Liver (tissue), 8 donors: ENCODE measurements at regions not wholly inside any gene's neighbourhood (a gene's known extent, or its start where the extent isn't known, plus 50 kb on each side); places are given as distances from the start of the nearest gene placed in this dataset.

Source experiments
- DNase-seq: peaks from one replicate; pipeline ENCODE4 v3.0.0-alpha.2; 2017; ENCODE audit warnings: low spot score
- H3K27ac ChIP-seq, 2 donors: one replicate each; pipeline ENCODE4 v1.7.0; 2013; ENCODE audit warnings: inconsistent platforms in 2 of 2, low read length in 2 of 2, control low read depth in 1 of 2, low read depth in 1 of 2, mild to moderate bottlenecking in 1 of 2
- H3K27me3 ChIP-seq, 4 donors: one replicate each; pipeline versions ENCODE4 v1.6.1 to v1.7.0; 2013; ENCODE audit warnings: low read length in 3 of 4, inconsistent platforms in 1 of 4, mild to moderate bottlenecking in 1 of 4, moderate library complexity in 1 of 4; ENCODE audit not compliant: control insufficient read depth in 4 of 4, insufficient read depth in 4 of 4
- H3K36me3 ChIP-seq, 4 donors: one replicate each; pipeline versions ENCODE4 v1.6.1 to v1.7.0; 2013; ENCODE audit warnings: low read length in 3 of 4, mild to moderate bottlenecking in 3 of 4, low read depth in 1 of 4, moderate library complexity in 1 of 4; ENCODE audit not compliant: control insufficient read depth in 4 of 4, insufficient read depth in 3 of 4
- H3K4me1 ChIP-seq, 4 donors: one replicate each; pipeline versions ENCODE4 v1.6.1 to v1.7.0; 2013; ENCODE audit warnings: low read length in 3 of 4, mild to moderate bottlenecking in 3 of 4, moderate library complexity in 1 of 4; ENCODE audit not compliant: control insufficient read depth in 4 of 4, insufficient read depth in 4 of 4
- H3K4me3 ChIP-seq, 3 donors: one replicate each; pipeline versions ENCODE4 v1.6.1 to v1.7.0; 2013; ENCODE audit warnings: low read length in 3 of 3, control low read depth in 1 of 3, low read depth in 1 of 3, mild to moderate bottlenecking in 1 of 3
- H3K9ac ChIP-seq, 2 donors: one replicate each; pipeline ENCODE4 v1.7.0; 2013; ENCODE audit warnings: low read length in 2 of 2, mild to moderate bottlenecking in 2 of 2, moderate library complexity in 2 of 2, control low read depth in 1 of 2, low read depth in 1 of 2
- H3K9me3 ChIP-seq, 4 donors: one replicate each; pipeline versions ENCODE4 v1.6.1 to v1.7.0; 2013; ENCODE audit warnings: low read length in 3 of 4; ENCODE audit not compliant: control insufficient read depth in 4 of 4
- EGR1 ChIP-seq, 2 donors: IDR thresholded peaks; 2 replicates each; pipeline ENCODE4 v1.6.1; 2016 to 2018; ENCODE audit warnings: antibody characterized with exemption in 2 of 2, low read depth in 2 of 2
- FOXA1 ChIP-seq: IDR thresholded peaks from 2 replicates; pipeline ENCODE4 v1.6.1; 2016; ENCODE audit warnings: antibody characterized with exemption
- FOXA2 ChIP-seq: IDR thresholded peaks from 2 replicates; pipeline ENCODE4 v1.6.1; 2016; ENCODE audit warnings: antibody characterized with exemption
- GABPA ChIP-seq, 2 donors: IDR thresholded peaks in 1 of 2; conservative IDR thresholded peaks in 1 of 2; 2 replicates each; pipeline ENCODE4 v1.6.1; 2016; ENCODE audit warnings: antibody characterized with exemption in 2 of 2, mild to moderate bottlenecking in 1 of 2, moderate library complexity in 1 of 2
- HNF4A ChIP-seq, 2 donors: conservative IDR thresholded peaks; 2 replicates each; pipeline ENCODE4 v1.6.1; 2016; ENCODE audit warnings: antibody characterized with exemption in 2 of 2, mild to moderate bottlenecking in 2 of 2
- HNF4G ChIP-seq: IDR thresholded peaks from 2 replicates; pipeline ENCODE4 v1.6.1; 2016; ENCODE audit warnings: antibody characterized with exemption
- JUND ChIP-seq, 2 donors: IDR thresholded peaks; 2 replicates each; pipeline ENCODE4 v1.6.1; 2016; ENCODE audit warnings: antibody characterized with exemption in 2 of 2
- NR2F2 ChIP-seq: IDR thresholded peaks from 2 replicates; pipeline ENCODE4 v1.6.1; 2016; ENCODE audit warnings: antibody characterized with exemption
- RAD21 ChIP-seq, 2 donors: IDR thresholded peaks; 2 replicates each; pipeline ENCODE4 v1.6.1; 2016; ENCODE audit warnings: antibody characterized with exemption in 2 of 2, mild to moderate bottlenecking in 2 of 2
- RXRA ChIP-seq, 2 donors: IDR thresholded peaks; 2 replicates each; pipeline ENCODE4 v1.6.1; 2017 to 2018; ENCODE audit warnings: antibody characterized with exemption in 2 of 2, mild to moderate bottlenecking in 1 of 2
- SP1 ChIP-seq: IDR thresholded peaks from 2 replicates; pipeline ENCODE4 v1.6.1; 2018; ENCODE audit warnings: antibody characterized with exemption, mild to moderate bottlenecking
- TAF1 ChIP-seq: conservative IDR thresholded peaks from 2 replicates; pipeline ENCODE4 v1.6.1; 2016; ENCODE audit warnings: antibody characterized with exemption, mild to moderate bottlenecking
- YY1 ChIP-seq: IDR thresholded peaks from 2 replicates; pipeline ENCODE4 v1.6.1; 2016; ENCODE audit warnings: antibody characterized with exemption, mild to moderate bottlenecking
- WGBS: extraction: QIAGEN DNeasy Blood & Tissue Kit; methylation state at CpG from one replicate; pipeline ENCODE4 v1.1.7; 2013; 5-methylcytosine and 5-hydroxymethylcytosine counted together
- TF ChIP-seq, protein P1 (sequence below): fragments of 150-350 bp; IDR thresholded peaks from 2 replicates; pipeline ENCODE4 v1.5.1; 2017; ENCODE audit warnings: improper control_type of control experiment, low read depth, low read length; ENCODE audit not compliant: missing input control
- TF ChIP-seq, protein P2 (sequence below): IDR thresholded peaks from 2 replicates; pipeline ENCODE4 v1.6.1; 2016; ENCODE audit warnings: antibody characterized with exemption
- TF ChIP-seq, protein P3 (sequence below): IDR thresholded peaks from 2 replicates; pipeline ENCODE4 v1.6.1; 2016; ENCODE audit warnings: antibody characterized with exemption, mild to moderate bottlenecking
- TF ChIP-seq, protein P4 (sequence below): IDR thresholded peaks from 2 replicates; pipeline ENCODE4 v1.6.1; 2016; ENCODE audit warnings: antibody characterized with exemption
- TF ChIP-seq, protein P5 (sequence below): IDR thresholded peaks from 2 replicates; pipeline ENCODE4 v1.6.1; 2016; ENCODE audit warnings: antibody characterized with exemption
- donor health status: healthy.
- donor health status: healthy.
- donor health status: healthy.
- donor health status: healthy.
- donor health status: healthy.

DNA sequence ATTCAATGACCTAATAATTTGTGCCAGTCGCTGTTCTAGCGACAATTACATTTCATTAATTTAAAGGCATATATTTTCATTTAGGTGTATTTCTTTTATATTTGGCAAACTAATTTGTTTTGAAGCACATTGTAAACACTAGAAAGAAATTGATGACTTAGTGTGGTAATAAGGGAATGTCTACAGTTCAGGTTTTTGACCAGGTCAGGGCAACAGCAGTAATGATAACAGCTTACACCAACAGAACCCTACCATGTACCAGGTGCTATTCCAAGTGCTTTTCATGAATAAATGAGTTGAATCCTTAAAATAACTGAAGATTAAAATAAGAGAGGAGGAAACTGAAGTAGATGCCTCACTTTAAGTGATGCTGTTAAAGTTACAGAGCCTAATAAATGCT, 85.4 kb upstream of the SLC38A2 start:
- no peak overlapping the region for H3K4me3 ChIP-seq
- WGBS = 93% methylated on average over 2 of the region's 2 CpGs
- H3K9ac ChIP-seq = no peak overlapping the region
- TF ChIP-seq YY1 (no peak), RXRA (IDR thresholded peaks at IDR 0.05) (peak in 1 of 2 donors; percentile 27), FOXA2 (no peak), HNF4A (conservative IDR thresholded peaks at IDR 0.05) (peak; percentile 5 to 32), JUND (IDR thresholded peaks at IDR 0.05) (no peak), NR2F2 (no peak), HNF4G (no peak)
- TF ChIP-seq, protein P1, sequence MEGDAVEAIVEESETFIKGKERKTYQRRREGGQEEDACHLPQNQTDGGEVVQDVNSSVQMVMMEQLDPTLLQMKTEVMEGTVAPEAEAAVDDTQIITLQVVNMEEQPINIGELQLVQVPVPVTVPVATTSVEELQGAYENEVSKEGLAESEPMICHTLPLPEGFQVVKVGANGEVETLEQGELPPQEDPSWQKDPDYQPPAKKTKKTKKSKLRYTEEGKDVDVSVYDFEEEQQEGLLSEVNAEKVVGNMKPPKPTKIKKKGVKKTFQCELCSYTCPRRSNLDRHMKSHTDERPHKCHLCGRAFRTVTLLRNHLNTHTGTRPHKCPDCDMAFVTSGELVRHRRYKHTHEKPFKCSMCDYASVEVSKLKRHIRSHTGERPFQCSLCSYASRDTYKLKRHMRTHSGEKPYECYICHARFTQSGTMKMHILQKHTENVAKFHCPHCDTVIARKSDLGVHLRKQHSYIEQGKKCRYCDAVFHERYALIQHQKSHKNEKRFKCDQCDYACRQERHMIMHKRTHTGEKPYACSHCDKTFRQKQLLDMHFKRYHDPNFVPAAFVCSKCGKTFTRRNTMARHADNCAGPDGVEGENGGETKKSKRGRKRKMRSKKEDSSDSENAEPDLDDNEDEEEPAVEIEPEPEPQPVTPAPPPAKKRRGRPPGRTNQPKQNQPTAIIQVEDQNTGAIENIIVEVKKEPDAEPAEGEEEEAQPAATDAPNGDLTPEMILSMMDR = no peak
- TF ChIP-seq, protein P2, sequence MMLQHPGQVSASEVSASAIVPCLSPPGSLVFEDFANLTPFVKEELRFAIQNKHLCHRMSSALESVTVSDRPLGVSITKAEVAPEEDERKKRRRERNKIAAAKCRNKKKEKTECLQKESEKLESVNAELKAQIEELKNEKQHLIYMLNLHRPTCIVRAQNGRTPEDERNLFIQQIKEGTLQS = no peak
- H3K36me3 ChIP-seq = no peaks in the 10 kb centered on the region
- H3K27ac ChIP-seq = no peak overlapping the region
- H3K4me1 ChIP-seq = peaks cover 0 to 5% (median 2%) of the 10 kb centered on the region in 4 donors
- no peaks in the 10 kb centered on the region for H3K9me3 ChIP-seq
- H3K27me3 ChIP-seq = no peaks in the 10 kb centered on the region
- DNase-seq = no peak

DNA sequence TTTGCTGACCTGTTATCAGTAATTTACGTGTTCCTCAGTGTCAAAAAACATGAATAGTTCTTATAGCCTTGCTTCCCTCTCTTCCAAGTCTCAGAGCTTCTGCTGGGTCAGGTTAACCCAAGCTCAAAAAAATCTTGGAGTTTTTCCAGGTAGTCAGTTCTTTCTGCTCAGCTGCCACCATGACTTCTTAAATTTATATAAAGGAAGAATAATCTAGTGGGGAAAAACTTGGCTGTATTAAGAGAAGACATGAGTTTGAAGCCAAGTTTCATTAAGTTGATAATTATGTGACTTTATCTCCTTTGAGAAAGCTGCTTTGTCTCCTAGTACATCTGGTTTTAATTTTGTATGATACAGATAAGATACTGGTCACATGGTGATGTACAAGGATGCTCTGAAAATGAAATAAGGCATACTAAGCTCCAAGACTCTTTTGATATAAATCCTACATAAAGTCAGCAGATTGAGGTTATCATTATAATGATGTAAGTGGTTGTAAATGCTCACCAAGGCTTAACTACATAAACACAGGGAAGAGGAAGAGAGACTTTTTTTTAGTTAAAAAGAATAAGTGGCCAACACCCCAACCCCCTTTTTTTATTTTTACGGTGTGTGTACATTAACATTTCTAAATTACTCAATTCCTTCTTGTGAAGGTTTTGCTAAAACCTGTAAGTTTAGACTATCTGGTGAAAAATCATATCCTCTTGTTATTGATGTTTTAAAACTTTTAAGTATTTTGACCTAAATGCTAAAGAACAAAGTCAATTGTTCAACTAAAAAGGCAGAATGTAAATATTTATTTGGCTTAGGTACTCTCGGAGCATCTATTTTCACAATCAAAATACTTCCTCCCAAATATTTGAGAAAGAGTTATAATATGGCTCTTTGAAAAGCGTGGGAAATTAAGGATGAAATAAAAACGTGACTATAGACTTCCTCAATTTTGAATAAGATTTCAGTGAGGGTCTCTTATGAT, 84.1 kb upstream of the SLC38A2 start:
- Histone ChIP-seq H3K9me3 (no peaks in the 10 kb centered on the region), H3K4me3 (no peak overlapping the region), H3K27ac (peak overlapping the region in 1 of 2 donors; percentile 6), H3K4me1 (peaks cover 0 to 5% (median 2%) of the 10 kb centered on the region in 4 donors), H3K36me3 (no peaks in the 10 kb centered on the region), H3K27me3 (no peaks in the 10 kb centered on the region), H3K9ac (no peak overlapping the region)
- DNase-seq = no peak
- 58% methylated on average over 5 of the region's 5 CpGs for WGBS
- TF ChIP-seq, protein P2 = no peak
- no peak for TF ChIP-seq FOXA1
- no peak for TF ChIP-seq SP1
- TF ChIP-seq, protein P3, sequence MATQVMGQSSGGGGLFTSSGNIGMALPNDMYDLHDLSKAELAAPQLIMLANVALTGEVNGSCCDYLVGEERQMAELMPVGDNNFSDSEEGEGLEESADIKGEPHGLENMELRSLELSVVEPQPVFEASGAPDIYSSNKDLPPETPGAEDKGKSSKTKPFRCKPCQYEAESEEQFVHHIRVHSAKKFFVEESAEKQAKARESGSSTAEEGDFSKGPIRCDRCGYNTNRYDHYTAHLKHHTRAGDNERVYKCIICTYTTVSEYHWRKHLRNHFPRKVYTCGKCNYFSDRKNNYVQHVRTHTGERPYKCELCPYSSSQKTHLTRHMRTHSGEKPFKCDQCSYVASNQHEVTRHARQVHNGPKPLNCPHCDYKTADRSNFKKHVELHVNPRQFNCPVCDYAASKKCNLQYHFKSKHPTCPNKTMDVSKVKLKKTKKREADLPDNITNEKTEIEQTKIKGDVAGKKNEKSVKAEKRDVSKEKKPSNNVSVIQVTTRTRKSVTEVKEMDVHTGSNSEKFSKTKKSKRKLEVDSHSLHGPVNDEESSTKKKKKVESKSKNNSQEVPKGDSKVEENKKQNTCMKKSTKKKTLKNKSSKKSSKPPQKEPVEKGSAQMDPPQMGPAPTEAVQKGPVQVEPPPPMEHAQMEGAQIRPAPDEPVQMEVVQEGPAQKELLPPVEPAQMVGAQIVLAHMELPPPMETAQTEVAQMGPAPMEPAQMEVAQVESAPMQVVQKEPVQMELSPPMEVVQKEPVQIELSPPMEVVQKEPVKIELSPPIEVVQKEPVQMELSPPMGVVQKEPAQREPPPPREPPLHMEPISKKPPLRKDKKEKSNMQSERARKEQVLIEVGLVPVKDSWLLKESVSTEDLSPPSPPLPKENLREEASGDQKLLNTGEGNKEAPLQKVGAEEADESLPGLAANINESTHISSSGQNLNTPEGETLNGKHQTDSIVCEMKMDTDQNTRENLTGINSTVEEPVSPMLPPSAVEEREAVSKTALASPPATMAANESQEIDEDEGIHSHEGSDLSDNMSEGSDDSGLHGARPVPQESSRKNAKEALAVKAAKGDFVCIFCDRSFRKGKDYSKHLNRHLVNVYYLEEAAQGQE = no peak
- no peak for TF ChIP-seq FOXA2
- TF ChIP-seq, protein P4, sequence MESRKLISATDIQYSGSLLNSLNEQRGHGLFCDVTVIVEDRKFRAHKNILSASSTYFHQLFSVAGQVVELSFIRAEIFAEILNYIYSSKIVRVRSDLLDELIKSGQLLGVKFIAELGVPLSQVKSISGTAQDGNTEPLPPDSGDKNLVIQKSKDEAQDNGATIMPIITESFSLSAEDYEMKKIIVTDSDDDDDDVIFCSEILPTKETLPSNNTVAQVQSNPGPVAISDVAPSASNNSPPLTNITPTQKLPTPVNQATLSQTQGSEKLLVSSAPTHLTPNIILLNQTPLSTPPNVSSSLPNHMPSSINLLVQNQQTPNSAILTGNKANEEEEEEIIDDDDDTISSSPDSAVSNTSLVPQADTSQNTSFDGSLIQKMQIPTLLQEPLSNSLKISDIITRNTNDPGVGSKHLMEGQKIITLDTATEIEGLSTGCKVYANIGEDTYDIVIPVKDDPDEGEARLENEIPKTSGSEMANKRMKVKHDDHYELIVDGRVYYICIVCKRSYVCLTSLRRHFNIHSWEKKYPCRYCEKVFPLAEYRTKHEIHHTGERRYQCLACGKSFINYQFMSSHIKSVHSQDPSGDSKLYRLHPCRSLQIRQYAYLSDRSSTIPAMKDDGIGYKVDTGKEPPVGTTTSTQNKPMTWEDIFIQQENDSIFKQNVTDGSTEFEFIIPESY = no peak
- TF ChIP-seq TAF1 = no peak
- TF ChIP-seq GABPA (IDR thresholded peaks at IDR 0.05 in 1 of 2, conservative IDR thresholded peaks at IDR 0.05 in 1 of 2) = no peak
- TF ChIP-seq RAD21 (IDR thresholded peaks at IDR 0.05) = no peak
- no peak for TF ChIP-seq JUND (IDR thresholded peaks at IDR 0.05)
- TF ChIP-seq EGR1 (IDR thresholded peaks at IDR 0.05; ENCODE audit: low read depth in 2 of 2) = no peak
- no peak for TF ChIP-seq HNF4G
- TF ChIP-seq, protein P1 = no peak
- TF ChIP-seq HNF4A (conservative IDR thresholded peaks at IDR 0.05) = no peak
- TF ChIP-seq, protein P5, sequence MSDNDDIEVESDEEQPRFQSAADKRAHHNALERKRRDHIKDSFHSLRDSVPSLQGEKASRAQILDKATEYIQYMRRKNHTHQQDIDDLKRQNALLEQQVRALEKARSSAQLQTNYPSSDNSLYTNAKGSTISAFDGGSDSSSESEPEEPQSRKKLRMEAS = no peak
- TF ChIP-seq YY1 = no peak
- TF ChIP-seq RXRA (IDR thresholded peaks at IDR 0.05) = no peak
- TF ChIP-seq NR2F2 = no peak
